ENCODE measurements at regions not wholly inside any gene's neighbourhood (a gene's known extent, or its start where the extent isn't known, plus 50 kb on each side); places are given as distances from the start of the nearest gene placed in this dataset.

GRCh38 chr2:105571445-105571987 lies 172.7 kb upstream of the FHL2 start:
- H3K23ac ChIP-seq (ENCODE audit: low read depth, low read length): no peak overlapping the region
- intact Hi-C loops (cut with micrococcal nuclease) (loop anchor here (10.0 kb wide), 2 partner anchors 173 to 623 kb away; partner anchors contain the start of genes NCK2 and UXS1), in situ Hi-C loops (cut with MboI; ENCODE audit: low sequenced_read_pairs) (no loop called here), dilution Hi-C loops (cut with HindIII; ENCODE audit: low sequenced_read_pairs, unreplicated experiment) (no loop called here)
- DNase-seq (no peak), ATAC-seq (ENCODE audit: low read depth) (no peak)
- H3K9me3 ChIP-seq (ENCODE audit: control insufficient read depth, insufficient read depth, low read length): no peaks in the 10 kb centered on the region
- H3K4me2 ChIP-seq (ENCODE audit: low read depth, low read length): no peak overlapping the region
- H3K56ac ChIP-seq (ENCODE audit: extremely low read depth, insufficient read depth, low read length): no peak overlapping the region
- no TSS peak for BruUV-seq (replicated peaks)
- POLR2A ChIA-PET (ENCODE audit: unreplicated experiment): no interaction called here
- H3K4ac ChIP-seq (ENCODE audit: low read depth, low read length): no peak overlapping the region
- no peak overlapping the region for H2AK5ac ChIP-seq (ENCODE audit: low read depth, low read length)
- no peak overlapping the region for H3K27ac ChIP-seq (ENCODE audit: insufficient read depth, low read length)
- H3K9me1 ChIP-seq (ENCODE audit: insufficient read depth, low read length): no peaks in the 10 kb centered on the region
- H4K20me1 ChIP-seq (ENCODE audit: insufficient read depth, low read length): no peaks in the 10 kb centered on the region
- no peak overlapping the region for H3K18ac ChIP-seq (ENCODE audit: low read depth, low read length)
- H2BK20ac ChIP-seq (ENCODE audit: low read depth, low read length): no peak overlapping the region
- peaks cover 7% of the 10 kb centered on the region for H3K4me1 ChIP-seq (ENCODE audit: control insufficient read depth, insufficient read depth, low read length)
- H4K5ac ChIP-seq (ENCODE audit: low read depth, low read length): no peak overlapping the region
- no peak overlapping the region for H2AK9ac ChIP-seq (replicated peaks; ENCODE audit: low read depth, low read length, poor library complexity)
- H3K14ac ChIP-seq (replicated peaks; ENCODE audit: low read depth, low read length): no peak overlapping the region
- no peaks in the 10 kb centered on the region for H3K79me1 ChIP-seq (ENCODE audit: low read depth in 1 of 2, low read length in 2 of 2)
- TF ChIP-seq ELK1 (IDR thresholded peaks at IDR 0.05; ENCODE audit: borderline replicate concordance, low read depth, low read length): no peak
- no peak for TF ChIP-seq RAD21 (IDR thresholded peaks at IDR 0.05; ENCODE audit: low read length)
- no peak for TF ChIP-seq MAFK (IDR thresholded peaks at IDR 0.05; ENCODE audit: low read depth, low read length)
- TF ChIP-seq POLR2A (IDR thresholded peaks at IDR 0.05; ENCODE audit: low read depth, low read length): no peak
- TF ChIP-seq RCOR1 (IDR thresholded peaks at IDR 0.05; ENCODE audit: insufficient replicate concordance, low read length): no peak
- TF ChIP-seq USF2 (IDR thresholded peaks at IDR 0.05; ENCODE audit: low read depth, low read length): no peak
- TF ChIP-seq MAZ (IDR thresholded peaks at IDR 0.05; ENCODE audit: borderline replicate concordance, low read depth, low read length): no peak
- TF ChIP-seq SMC3 (IDR thresholded peaks at IDR 0.05; ENCODE audit: low read depth, low read length): no peak
- TF ChIP-seq BHLHE40 (IDR thresholded peaks at IDR 0.05; ENCODE audit: low read depth, low read length): no peak
- TF ChIP-seq NFE2L2 (IDR thresholded peaks at IDR 0.05; ENCODE audit: low read depth, low read length): no peak
- no peak for TF ChIP-seq MXI1 (IDR thresholded peaks at IDR 0.05; ENCODE audit: borderline replicate concordance, low read depth, low read length)
- TF ChIP-seq RFX5 (IDR thresholded peaks at IDR 0.05; ENCODE audit: low read depth, low read length): no peak
- no peak for TF ChIP-seq CTCF (conservative IDR thresholded peaks at IDR 0.05; ENCODE audit: low read depth, low read length)
- TF ChIP-seq CHD1 (IDR thresholded peaks at IDR 0.05; ENCODE audit: low read depth, low read length): no peak
- TF ChIP-seq FOS (IDR thresholded peaks at IDR 0.05; ENCODE audit: low read depth, low read length): no peak
- TF ChIP-seq CEBPB (IDR thresholded peaks at IDR 0.05; ENCODE audit: low read depth, low read length): no peak
- H3K9ac ChIP-seq (ENCODE audit: low read depth, low read length): no peak overlapping the region
- H4K91ac ChIP-seq (ENCODE audit: insufficient read depth, low read depth, low read length): no peak overlapping the region
- H4K8ac ChIP-seq (ENCODE audit: low read depth in 2 of 2, low read length in 2 of 2): no peak overlapping the region
- H2BK15ac ChIP-seq (ENCODE audit: low read depth, low read length): no peak overlapping the region
- no peak overlapping the region for H2BK120ac ChIP-seq (ENCODE audit: low read depth, low read length)
- CTCF ChIA-PET: no interaction called here
- peaks cover 47% of the 10 kb centered on the region for H3K27me3 ChIP-seq (ENCODE audit: control insufficient read depth, insufficient read depth, low read length)
- H2BK5ac ChIP-seq (ENCODE audit: low read depth, low read length, poor library complexity, severe bottlenecking): no peak overlapping the region
- WGBS, 2 experiments (ENCODE audit: extremely low coverage in 2 of 2, insufficient read length in 1 of 2): no CpG with 5 or more reads among the region's 9 CpGs
- no peak overlapping the region for H2AFZ ChIP-seq (replicated peaks; ENCODE audit: low read length, poor library complexity)
- H3K4me3 ChIP-seq (ENCODE audit: insufficient read depth, low read depth, low read length): no peak overlapping the region
- no peaks in the 10 kb centered on the region for H3K36me3 ChIP-seq (ENCODE audit: control insufficient read depth, insufficient read depth, low read length)
